HepG2 (cell line): ENCODE measurements at regions not wholly inside any gene's neighbourhood (a gene's known extent, or its start where the extent isn't known, plus 50 kb on each side); places are given as distances from the start of the nearest gene placed in this dataset.

ENCODE experiments used
- ATAC-seq: fragments of 200-7000 bp; cut with Tn5 transposase; 3 replicates; pipeline ENCODE4 v1.9.1; 2020; ENCODE audit warnings: mild to moderate bottlenecking, moderate library complexity
- BruUV-seq: library from RNA; stranded (reverse); fragments of 400-500 nt; replicated peaks from 2 replicates; lab custom pipeline; 2021; lab: Mats Ljungman, UMichigan
- CTCF ChIA-PET: fragments of 300-600 bp; formaldehyde crosslinking; extraction: SDS; loops from one replicate; lab custom pipeline; 2021; ENCODE audit warnings: low total read pairs, inconsistent platforms, low intra/inter-chr PET ratio; lab: Yijun Ruan, JAX
- POLR2A ChIA-PET: fragments of 350-600 bp; sonication (Branson Sonifier 250); formaldehyde crosslinking; loops from one replicate; lab custom pipeline; 2020; ENCODE audit warnings: antibody characterized with exemption, inconsistent platforms; lab: Yijun Ruan, JAX
- DNase-seq: peaks from one replicate; pipeline ENCODE4 v3.0.0-alpha.2; 2015; ENCODE audit warnings: low spot score
- FAIRE-seq: peaks from 3 replicates; lab custom pipeline; 2011; peaks lifted over from hg19 to GRCh38; lab: Jason Lieb, UNC
- H2AFZ ChIP-seq: one replicate; pipeline ENCODE4 v1.6.1; 2011; ENCODE audit warnings: low read length, inconsistent platforms
- H3K27ac ChIP-seq: fragments of 300-600 bp; 3 replicates; pipeline ENCODE4 v1.8.0; 2011; ENCODE audit warnings: mixed run types, mild to moderate bottlenecking, mixed read lengths, low read length, inconsistent platforms; ENCODE audit not compliant: insufficient read depth; ENCODE audit errors: extremely low read length
- H3K27me3 ChIP-seq, 2 experiments: fragments of 200-600 bp in 1 of 2; 2 replicates in 1 of 2; 3 replicates in 1 of 2; pipeline versions ENCODE4 v1.6.0 to v1.8.0; 2011; ENCODE audit warnings: low read length in 2 of 2, mild to moderate bottlenecking in 2 of 2, moderate library complexity in 2 of 2, inconsistent platforms in 1 of 2; ENCODE audit not compliant: insufficient read depth in 2 of 2, control insufficient read depth in 1 of 2
- H3K36me3 ChIP-seq, 2 experiments: fragments of 200-600 bp in 1 of 2; replicated peaks in 1 of 2; 2 replicates in 1 of 2; 3 replicates in 1 of 2; pipeline versions ENCODE4 v1.5.1 to v1.8.0; 2011; ENCODE audit warnings: low read length in 2 of 2, inconsistent platforms in 1 of 2; ENCODE audit not compliant: insufficient read depth in 2 of 2, control insufficient read depth in 1 of 2
- H3K4me1 ChIP-seq: 2 replicates; pipeline ENCODE4 v1.5.1; 2012; ENCODE audit warnings: low read length, inconsistent platforms; ENCODE audit not compliant: insufficient read depth
- H3K4me2 ChIP-seq: 2 replicates; pipeline ENCODE4 v1.6.0; 2011; ENCODE audit warnings: low read depth, low read length, inconsistent platforms
- H3K4me3 ChIP-seq, 3 experiments: fragments of 200-600 bp in 1 of 3; sonication (generic), shearing (Covaris generic) in 1 of 3; replicated peaks in 1 of 3; 2 replicates each; pipeline ENCODE4 v1.5.1; 2011 to 2016; ENCODE audit warnings: low read length in 3 of 3, inconsistent platforms in 2 of 3, low read depth in 2 of 3, mild to moderate bottlenecking in 2 of 3, control low read depth in 1 of 3, mixed read lengths in 1 of 3; ENCODE audit not compliant: insufficient read depth in 1 of 3
- H3K79me2 ChIP-seq: one replicate; pipeline ENCODE4 v1.6.1; 2011; ENCODE audit warnings: low read length, inconsistent platforms; ENCODE audit not compliant: insufficient read depth
- H3K9ac ChIP-seq: 2 replicates; pipeline ENCODE4 v1.6.0; 2011; ENCODE audit warnings: mild to moderate bottlenecking, low read depth, low read length, inconsistent platforms; ENCODE audit not compliant: insufficient read depth
- H3K9me3 ChIP-seq: 2 replicates; pipeline ENCODE4 v1.5.1; 2012; ENCODE audit warnings: mild to moderate bottlenecking, low read length
- H4K20me1 ChIP-seq: 2 replicates; pipeline ENCODE4 v1.6.0; 2011; ENCODE audit warnings: inconsistent platforms, mild to moderate bottlenecking, low read length, moderate library complexity; ENCODE audit not compliant: insufficient read depth
- BRD4 ChIP-seq: sonication (generic); formaldehyde crosslinking; IDR thresholded peaks from 2 replicates; pipeline ENCODE4 v1.4.0; 2020; ENCODE audit warnings: missing genetic modification reagents
- HHEX ChIP-seq: IDR thresholded peaks from 2 replicates; pipeline ENCODE4 v1.6.1; 2016; ENCODE audit warnings: control low read depth
- HIC2 ChIP-seq: sonication (generic); formaldehyde crosslinking; IDR thresholded peaks from 2 replicates; pipeline ENCODE4 v1.9.0; 2022; ENCODE audit warnings: low read depth, missing genetic modification reagents
- KLF16 ChIP-seq, 2 experiments: sonication (generic) in 1 of 2; formaldehyde crosslinking in 1 of 2; IDR thresholded peaks; 2 replicates each; pipeline versions ENCODE4 v1.6.1 to v1.8.0; 2016 to 2023; ENCODE audit warnings: missing genetic modification reagents in 2 of 2, missing compliant biosample characterization in 1 of 2
- MXD4 ChIP-seq: IDR thresholded peaks from 2 replicates; pipeline ENCODE4 v1.6.1; 2016; ENCODE audit warnings: mild to moderate bottlenecking, missing biosample characterization, missing genetic modification reagents
- NR2F1 ChIP-seq, 2 experiments: fragments of 450-650 bp in 1 of 2; formaldehyde crosslinking in 1 of 2; IDR thresholded peaks; 2 replicates each; pipeline versions ENCODE4 v1.5.0 to v1.6.1; 2016 to 2020; ENCODE audit warnings: mild to moderate bottlenecking in 1 of 2, missing compliant biosample characterization in 1 of 2, missing genetic modification reagents in 1 of 2, moderate library complexity in 1 of 2
- NRL ChIP-seq: sonication (generic); formaldehyde crosslinking; IDR thresholded peaks from 2 replicates; pipeline ENCODE4 v1.5.0; 2020; ENCODE audit warnings: missing genetic modification reagents, mild to moderate bottlenecking, moderate library complexity, borderline replicate concordance
- PHF5A ChIP-seq: IDR thresholded peaks from one replicate; pipeline ENCODE4 v1.6.1; 2018; ENCODE audit warnings: low read depth, missing genetic modification reagents; ENCODE audit not compliant: unreplicated experiment
- RARG ChIP-seq: sonication (generic); formaldehyde crosslinking; IDR thresholded peaks from 2 replicates; pipeline ENCODE4 v1.4.0; 2020; ENCODE audit warnings: low read depth, mild to moderate bottlenecking, missing genetic modification reagents
- SRF ChIP-seq: IDR thresholded peaks from 2 replicates; pipeline ENCODE4 v1.6.1; 2011; ENCODE audit warnings: mild to moderate bottlenecking, low read depth, low read length, moderate library complexity
- THAP8 ChIP-seq: sonication (generic); formaldehyde crosslinking; IDR thresholded peaks from 2 replicates; pipeline ENCODE4 v1.5.1; 2020; ENCODE audit warnings: missing genetic modification reagents, mild to moderate bottlenecking, borderline replicate concordance
- THAP9 ChIP-seq: sonication (generic); formaldehyde crosslinking; IDR thresholded peaks from 2 replicates; pipeline ENCODE4; 2020; ENCODE audit warnings: missing genetic modification reagents, mild to moderate bottlenecking, borderline replicate concordance
- ZNF280D ChIP-seq: sonication (generic); formaldehyde crosslinking; IDR thresholded peaks from 2 replicates; pipeline ENCODE4 v1.5.1; 2020; ENCODE audit warnings: mild to moderate bottlenecking, missing genetic modification reagents
- ZNF441 ChIP-seq: sonication (generic); formaldehyde crosslinking; IDR thresholded peaks from 2 replicates; pipeline ENCODE4 v1.7.0; 2021; ENCODE audit warnings: missing genetic modification reagents, borderline replicate concordance
- ZNF501 ChIP-seq: sonication (generic); formaldehyde crosslinking; IDR thresholded peaks from 2 replicates; pipeline ENCODE4 v1.5.1; 2020; ENCODE audit warnings: mild to moderate bottlenecking, moderate library complexity, missing genetic modification reagents
- ZNF547 ChIP-seq: sonication (generic); formaldehyde crosslinking; IDR thresholded peaks from 2 replicates; pipeline ENCODE4 v1.5.1; 2020; ENCODE audit warnings: mild to moderate bottlenecking, missing genetic modification reagents
- ZNF780A ChIP-seq: sonication (generic); formaldehyde crosslinking; IDR thresholded peaks from 2 replicates; pipeline ENCODE4 v1.8.0; 2022; ENCODE audit warnings: mild to moderate bottlenecking, missing genetic modification reagents, moderate library complexity
- WGBS: methylation state at CpG from one replicate; pipeline ENCODE4 v1.1.6; 2017; ENCODE audit warnings: low lambda C conversion rate; 5-methylcytosine and 5-hydroxymethylcytosine counted together
- in situ Hi-C: cut with HindIII; loops from 2 replicates; pipeline ENCODE4 v1.10.0; 2017; ENCODE audit warnings: low pct_unique_long_range_greater_than_20kb; ENCODE audit not compliant: extremely low pct_ligation_motif_present
- intact Hi-C: fragments of 100-400 bp; cut with micrococcal nuclease; formaldehyde crosslinking; loops from one replicate; pipeline ENCODE4 v1.10.0; 2022; ENCODE audit not compliant: unreplicated experiment

GRCh38 chr5:98464737-98465330 lies 308.6 kb upstream of the RGMB start:
- Histone ChIP-seq H3K27ac (no peak overlapping the region), H3K9me3 (no peaks in the 10 kb centered on the region), H3K79me2 (no peaks in the 10 kb centered on the region), H3K9ac (no peak overlapping the region), H3K27me3 (no peaks in the 10 kb centered on the region), H3K36me3 (no peaks in the 10 kb centered on the region), H2AFZ (no peak overlapping the region), H3K4me1 (no peaks in the 10 kb centered on the region), H4K20me1 (no peaks in the 10 kb centered on the region), H3K4me2 (no peak overlapping the region), H3K4me3 (no peak overlapping the region)
- intact Hi-C loops (no loop called here), in situ Hi-C loops (no loop called here)
- DNase-seq = no peak
- no peak for FAIRE-seq
- BruUV-seq = no TSS peak
- 0% methylated on average over 3 of the region's 3 CpGs for WGBS
- ATAC-seq = no peak
- CTCF ChIA-PET = no interaction called here
- POLR2A ChIA-PET = no interaction called here
- TF ChIP-seq RARG (CRISPR knock-in tag) (no peak), MXD4 (CRISPR knock-in tag) (no peak), ZNF501 (CRISPR knock-in tag) (no peak), THAP9 (CRISPR knock-in tag) (no peak), BRD4 (CRISPR knock-in tag) (no peak), HHEX (no peak), ZNF547 (no peak), SRF (no peak), ZNF441 (CRISPR knock-in tag) (no peak), ZNF780A (CRISPR knock-in tag) (no peak), PHF5A (CRISPR knock-in tag) (no peak), HIC2 (no peak), KLF16 (CRISPR knock-in tag; IDR thresholded peaks at IDR 0.05) (no peak), NRL (CRISPR knock-in tag) (no peak), NR2F1 (CRISPR knock-in tag; IDR thresholded peaks at IDR 0.05) (no peak), THAP8 (CRISPR knock-in tag) (no peak), ZNF280D (CRISPR knock-in tag) (no peak)
